ENCODE measurements at regions not wholly inside any gene's neighbourhood (a gene's known extent, or its start where the extent isn't known, plus 50 kb on each side); places are given as distances from the start of the nearest gene placed in this dataset.

DNA sequence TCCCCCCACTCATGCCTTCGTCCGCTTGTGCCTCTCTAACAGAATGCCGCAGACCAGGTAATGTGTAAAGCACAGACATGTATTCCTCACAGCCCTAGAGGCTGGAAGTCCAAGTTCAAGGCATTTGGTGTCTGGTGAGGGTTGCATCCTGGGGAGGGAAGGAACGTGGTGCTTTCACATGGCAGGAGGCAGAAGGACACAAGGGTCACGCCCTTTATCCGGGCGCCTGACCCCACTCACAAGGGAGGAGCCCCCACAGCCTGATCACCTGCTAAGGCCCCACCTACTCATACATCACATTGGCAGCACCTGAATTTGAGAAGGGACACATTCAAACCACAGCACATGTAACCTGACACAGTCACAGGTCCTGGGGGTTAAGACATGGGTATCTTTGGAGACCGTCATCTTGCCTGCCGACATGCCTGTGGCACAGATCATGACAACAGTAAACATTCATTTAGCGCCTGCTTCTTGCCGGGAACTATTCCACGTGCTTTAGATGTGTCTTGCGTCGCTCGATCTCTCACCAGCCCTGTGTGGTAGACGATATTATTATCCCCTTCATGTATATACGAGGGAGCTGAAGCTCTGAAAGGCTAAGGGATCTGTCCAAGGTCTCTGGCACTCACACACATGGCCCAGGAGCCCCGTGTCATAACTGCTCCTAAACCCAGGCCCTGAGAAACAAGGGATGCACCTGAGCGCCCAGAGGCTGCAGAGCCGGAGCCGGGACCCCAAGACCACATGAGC is 235.6 kb downstream of the NPHP4 start:
- no peak for TF ChIP-seq POLR2A (IDR thresholded peaks at IDR 0.05)
- TF ChIP-seq, protein P1, sequence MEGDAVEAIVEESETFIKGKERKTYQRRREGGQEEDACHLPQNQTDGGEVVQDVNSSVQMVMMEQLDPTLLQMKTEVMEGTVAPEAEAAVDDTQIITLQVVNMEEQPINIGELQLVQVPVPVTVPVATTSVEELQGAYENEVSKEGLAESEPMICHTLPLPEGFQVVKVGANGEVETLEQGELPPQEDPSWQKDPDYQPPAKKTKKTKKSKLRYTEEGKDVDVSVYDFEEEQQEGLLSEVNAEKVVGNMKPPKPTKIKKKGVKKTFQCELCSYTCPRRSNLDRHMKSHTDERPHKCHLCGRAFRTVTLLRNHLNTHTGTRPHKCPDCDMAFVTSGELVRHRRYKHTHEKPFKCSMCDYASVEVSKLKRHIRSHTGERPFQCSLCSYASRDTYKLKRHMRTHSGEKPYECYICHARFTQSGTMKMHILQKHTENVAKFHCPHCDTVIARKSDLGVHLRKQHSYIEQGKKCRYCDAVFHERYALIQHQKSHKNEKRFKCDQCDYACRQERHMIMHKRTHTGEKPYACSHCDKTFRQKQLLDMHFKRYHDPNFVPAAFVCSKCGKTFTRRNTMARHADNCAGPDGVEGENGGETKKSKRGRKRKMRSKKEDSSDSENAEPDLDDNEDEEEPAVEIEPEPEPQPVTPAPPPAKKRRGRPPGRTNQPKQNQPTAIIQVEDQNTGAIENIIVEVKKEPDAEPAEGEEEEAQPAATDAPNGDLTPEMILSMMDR (IDR thresholded peaks at IDR 0.05): no peak

Data from lower leg skin (tissue), 3 donors.